ENCODE measurements at regions not wholly inside any gene's neighbourhood (a gene's known extent, or its start where the extent isn't known, plus 50 kb on each side); places are given as distances from the start of the nearest gene placed in this dataset.

DNA sequence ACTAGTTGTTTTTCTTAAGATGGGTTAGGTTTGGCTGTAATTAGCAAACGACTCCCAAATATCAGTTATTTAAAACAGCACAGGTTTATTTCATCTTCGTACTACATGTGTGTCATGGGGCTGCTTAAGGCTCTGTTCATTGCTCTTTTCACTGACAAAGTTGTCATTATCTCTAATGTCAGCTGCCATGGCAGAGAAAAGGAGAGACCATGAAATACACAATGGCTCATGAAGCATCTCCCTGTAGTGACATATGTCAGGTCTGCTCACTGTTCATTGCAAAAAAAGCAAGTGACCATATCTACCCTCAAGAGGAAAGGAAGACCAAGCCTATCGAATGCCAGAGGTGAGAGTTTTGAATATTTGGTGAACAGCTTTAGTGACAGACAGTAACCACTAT, 52.2 kb upstream of the PCDH7 start:
- ATAC-seq (ENCODE audit: insufficient number of reproducible peaks, low FRiP score, low read depth) = no peak
- TF ChIP-seq, protein P1, sequence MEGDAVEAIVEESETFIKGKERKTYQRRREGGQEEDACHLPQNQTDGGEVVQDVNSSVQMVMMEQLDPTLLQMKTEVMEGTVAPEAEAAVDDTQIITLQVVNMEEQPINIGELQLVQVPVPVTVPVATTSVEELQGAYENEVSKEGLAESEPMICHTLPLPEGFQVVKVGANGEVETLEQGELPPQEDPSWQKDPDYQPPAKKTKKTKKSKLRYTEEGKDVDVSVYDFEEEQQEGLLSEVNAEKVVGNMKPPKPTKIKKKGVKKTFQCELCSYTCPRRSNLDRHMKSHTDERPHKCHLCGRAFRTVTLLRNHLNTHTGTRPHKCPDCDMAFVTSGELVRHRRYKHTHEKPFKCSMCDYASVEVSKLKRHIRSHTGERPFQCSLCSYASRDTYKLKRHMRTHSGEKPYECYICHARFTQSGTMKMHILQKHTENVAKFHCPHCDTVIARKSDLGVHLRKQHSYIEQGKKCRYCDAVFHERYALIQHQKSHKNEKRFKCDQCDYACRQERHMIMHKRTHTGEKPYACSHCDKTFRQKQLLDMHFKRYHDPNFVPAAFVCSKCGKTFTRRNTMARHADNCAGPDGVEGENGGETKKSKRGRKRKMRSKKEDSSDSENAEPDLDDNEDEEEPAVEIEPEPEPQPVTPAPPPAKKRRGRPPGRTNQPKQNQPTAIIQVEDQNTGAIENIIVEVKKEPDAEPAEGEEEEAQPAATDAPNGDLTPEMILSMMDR (IDR thresholded peaks at IDR 0.05) = no peak
- no peak overlapping the region for H3K4me3 ChIP-seq
- no peaks in the 10 kb centered on the region for H3K9me3 ChIP-seq
- H3K36me3 ChIP-seq = no peaks in the 10 kb centered on the region
- no peaks in the 10 kb centered on the region for H3K4me1 ChIP-seq (ENCODE audit: control insufficient read depth in 1 of 2, low read depth in 2 of 2)
- no peak for DNase-seq (ENCODE audit: low spot score)
- H3K27me3 ChIP-seq (replicated peaks; ENCODE audit: insufficient read depth) = no peaks in the 10 kb centered on the region
- H3K27ac ChIP-seq = no peak overlapping the region

DNA sequence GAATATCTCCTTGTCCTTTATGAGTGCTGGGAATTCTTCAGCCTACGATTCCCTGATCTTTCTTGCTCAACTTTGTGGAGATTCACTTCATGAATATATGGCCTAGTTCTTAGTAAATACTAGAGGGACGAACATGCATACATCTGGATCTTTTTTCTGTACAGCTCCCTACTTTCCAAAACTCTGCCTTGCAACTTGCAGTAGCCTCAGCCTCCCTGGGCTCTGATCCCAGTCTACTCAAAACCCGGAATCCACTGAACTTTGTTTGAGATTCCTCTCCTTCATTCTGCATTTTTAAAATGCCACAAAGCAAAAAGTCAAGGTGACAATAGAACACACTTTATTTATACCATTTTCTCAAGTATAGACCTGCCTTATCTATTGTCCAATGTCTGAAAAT, 50.0 kb upstream of the PCDH7 start:
- H3K27me3 ChIP-seq (replicated peaks; ENCODE audit: insufficient read depth) = no peaks in the 10 kb centered on the region
- no peaks in the 10 kb centered on the region for H3K9me3 ChIP-seq
- H3K4me3 ChIP-seq = no peak overlapping the region
- no peak overlapping the region for H3K27ac ChIP-seq
- ATAC-seq (ENCODE audit: insufficient number of reproducible peaks, low FRiP score, low read depth) (no peak), DNase-seq (ENCODE audit: low spot score) (no peak)
- no peaks in the 10 kb centered on the region for H3K4me1 ChIP-seq (ENCODE audit: control insufficient read depth in 1 of 2, low read depth in 2 of 2)
- H3K36me3 ChIP-seq = no peaks in the 10 kb centered on the region
- TF ChIP-seq, protein P1 (IDR thresholded peaks at IDR 0.05) = no peak

Measured in thoracic aorta (tissue), 2 donors.